HTR-8/SVneo (cell line): ENCODE measurements at regions not wholly inside any gene's neighbourhood (a gene's known extent, or its start where the extent isn't known, plus 50 kb on each side); places are given as distances from the start of the nearest gene placed in this dataset.
"Not testable (repeated sequence)": the region's sequence is repeated elsewhere in the genome, so short reads cannot be mapped to it uniquely, and the experiment has no call there.

ENCODE experiments used
- DNase-seq: peaks from one replicate; pipeline ENCODE4 v3.0.0; 2011; ENCODE audit warnings: low spot score, mixed read lengths; ENCODE audit not compliant: insufficient read length
- FAIRE-seq: peaks from 2 replicates; lab custom pipeline; 2011; peaks lifted over from hg19 to GRCh38; lab: Jason Lieb, UNC

- DNase-seq, FAIRE-seq: not testable (repeated sequence)
Measured at GRCh38 chr3:164401440-164401839, 676.9 kb downstream of the SI start.

- FAIRE-seq, result no peak
Measured at GRCh38 chr3:164397462-164397861, 680.8 kb downstream of the SI start.

GRCh38 chr3:164393171-164393570 is 685.1 kb downstream of the SI start:
- DNase-seq, result no peak
- no peak for FAIRE-seq

More at GRCh38 chr3:164397462-164397861, 680.8 kb downstream of the SI start:
- no peak for DNase-seq

DNA sequence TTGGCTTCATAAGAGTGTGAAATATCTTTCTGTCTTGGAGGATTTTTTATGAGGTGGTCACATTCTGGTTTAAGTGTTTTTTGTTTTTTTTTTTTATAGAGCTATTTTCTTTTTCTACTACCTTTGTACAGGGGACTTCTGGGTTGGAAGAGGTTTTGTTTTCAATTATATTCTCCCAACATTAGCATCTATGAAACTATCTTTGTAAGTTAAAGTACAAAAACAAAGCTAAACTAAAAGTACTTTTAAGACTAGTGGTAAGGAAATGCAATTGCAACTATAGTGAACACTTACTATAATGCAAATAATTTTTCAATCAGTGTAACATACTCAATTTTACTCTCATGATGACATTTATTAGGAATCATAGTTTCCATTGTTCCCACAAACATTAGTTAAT is 688.2 kb downstream of the SI start:
- DNase-seq (no peak), FAIRE-seq (no peak)

GRCh38 chr3:164387236-164387635 is 691.1 kb downstream of the SI start:
- DNase-seq (no peak), FAIRE-seq (no peak)

DNA sequence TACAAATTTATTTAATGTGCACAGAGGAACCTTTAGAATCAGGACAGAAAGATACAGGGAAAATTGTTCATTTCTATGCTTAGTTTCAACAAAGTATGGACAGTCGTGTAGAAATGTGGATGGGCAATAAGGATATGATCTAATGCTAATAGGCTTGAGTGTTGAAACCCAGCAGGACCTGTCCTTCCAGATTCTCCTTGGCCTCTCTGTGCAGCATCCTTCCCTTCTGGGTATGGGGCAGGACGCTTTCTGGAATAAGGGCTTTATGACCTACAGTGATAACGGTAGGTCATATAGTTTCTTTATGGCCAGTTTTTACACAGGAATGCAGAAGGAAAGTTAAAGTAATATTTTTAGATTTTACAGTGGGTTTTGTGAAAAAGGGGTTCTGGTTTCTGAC is 698.1 kb downstream of the SI start:
- no peak for DNase-seq
- FAIRE-seq, result no peak

DNA sequence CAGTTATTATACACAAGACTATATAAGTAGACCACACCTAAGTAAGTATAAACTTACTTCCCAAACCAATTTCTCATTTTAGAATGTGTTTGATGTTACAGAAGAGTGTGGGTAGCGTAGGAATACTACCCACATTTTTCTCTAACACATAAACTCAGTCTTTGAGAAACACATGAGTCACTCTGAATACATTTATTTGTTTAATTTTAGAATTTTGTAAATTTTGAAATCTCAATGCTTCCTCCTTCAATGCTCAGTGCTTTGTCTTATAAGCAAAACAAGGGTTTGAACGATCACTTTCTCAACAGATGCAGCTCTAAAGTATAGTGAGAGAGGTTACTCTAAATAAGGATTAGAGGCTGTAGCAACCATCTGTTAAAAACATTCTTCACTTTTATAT is 700.8 kb downstream of the SI start:
- DNase-seq (no peak), FAIRE-seq (no peak)

- FAIRE-seq (no peak), DNase-seq (no peak)
Measured at GRCh38 chr3:164375995-164376394, 702.3 kb downstream of the SI start.

- DNase-seq (no peak), FAIRE-seq (no peak)
Measured at GRCh38 chr3:164375538-164375937, 702.8 kb downstream of the SI start.

DNA sequence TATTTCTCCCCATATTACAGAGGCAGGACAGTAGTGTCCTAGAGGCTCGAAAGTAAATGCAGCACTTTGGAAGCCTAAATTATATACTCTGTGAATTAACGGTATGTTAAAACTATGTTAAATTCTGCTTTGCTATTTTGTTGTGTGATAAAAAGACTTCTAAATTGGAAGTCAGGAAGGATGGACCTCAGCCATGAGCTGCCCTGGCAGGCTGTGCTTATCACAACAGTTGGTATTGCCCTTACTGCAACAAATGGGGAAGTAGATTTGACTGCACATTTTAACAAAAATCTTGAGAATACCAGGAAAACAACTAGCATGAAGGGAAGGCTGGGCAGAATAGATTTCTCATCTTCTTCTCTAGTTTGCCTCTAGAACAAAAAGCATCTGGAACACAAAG is 706.6 kb downstream of the SI start:
- DNase-seq (no peak), FAIRE-seq (no peak)

- FAIRE-seq (no peak), DNase-seq (no peak)
Measured at GRCh38 chr3:164370970-164371369, 707.3 kb downstream of the SI start.

GRCh38 chr3:164365242-164365641 is 713.1 kb downstream of the SI start:
- no peak for DNase-seq
- FAIRE-seq, result no peak

GRCh38 chr3:164364111-164364510 is 714.2 kb downstream of the SI start:
- FAIRE-seq (no peak), DNase-seq (no peak)

DNA sequence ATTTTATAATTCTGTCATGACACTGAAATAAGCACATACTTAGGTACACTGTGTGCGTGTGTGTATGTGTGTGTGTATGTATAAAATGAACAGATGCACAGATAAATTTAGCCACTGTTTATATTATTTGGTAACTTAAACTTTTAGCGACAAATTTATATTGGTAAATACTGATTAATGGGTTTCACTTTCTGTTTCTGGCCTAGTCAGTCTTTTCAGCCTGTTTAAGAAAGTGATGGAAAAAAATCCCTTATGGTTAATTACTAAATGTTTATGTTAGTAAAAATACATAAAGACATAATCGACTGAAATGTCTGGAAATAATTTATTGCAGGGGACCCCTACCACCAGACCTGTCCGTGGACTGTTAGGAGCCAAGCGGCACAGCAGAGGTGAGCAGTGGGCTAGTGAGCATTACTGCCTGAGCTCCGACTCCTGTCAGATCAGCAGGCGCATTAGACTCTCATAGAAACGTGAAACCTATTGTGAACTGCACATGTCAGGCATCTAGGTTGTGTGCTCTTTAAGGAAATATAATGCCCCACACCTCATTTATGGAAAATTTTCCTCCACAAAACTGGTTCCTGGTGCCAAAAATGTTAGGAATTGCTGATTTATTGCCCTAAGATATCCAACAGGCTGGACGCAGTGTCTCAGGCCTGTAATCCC is 717.4 kb downstream of the SI start:
- FAIRE-seq, result no peak
- DNase-seq, result no peak

GRCh38 chr3:164360078-164360578 is 718.2 kb downstream of the SI start:
- FAIRE-seq, result no peak

DNA sequence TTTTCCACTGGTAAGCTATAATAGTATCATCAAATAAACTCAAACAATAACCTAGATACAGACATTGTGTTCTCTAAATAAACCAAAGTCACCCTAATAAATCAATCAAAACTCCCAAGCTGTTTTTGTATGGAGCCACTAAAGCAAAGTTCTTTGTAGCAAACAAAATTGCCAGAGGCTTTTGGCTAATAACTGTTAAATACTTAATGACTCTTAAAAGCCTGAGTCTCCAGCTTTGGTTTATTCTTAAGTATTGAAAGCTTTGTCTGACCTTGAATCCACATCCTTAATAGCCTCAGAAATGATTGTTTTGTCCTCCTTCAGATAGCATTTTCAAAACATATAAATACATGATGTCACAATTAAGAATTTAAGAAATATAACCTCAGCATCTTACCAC is 725.3 kb downstream of the SI start:
- FAIRE-seq (no peak), DNase-seq (no peak)

More at GRCh38 chr3:164360078-164360578, 718.2 kb downstream of the SI start:
- no peak for DNase-seq

GRCh38 chr3:164351131-164351530 is 727.2 kb downstream of the SI start:
- DNase-seq (no peak), FAIRE-seq (no peak)

- DNase-seq, FAIRE-seq: not testable (repeated sequence)
Measured at GRCh38 chr3:164342206-164342605, 736.1 kb downstream of the SI start.

DNA sequence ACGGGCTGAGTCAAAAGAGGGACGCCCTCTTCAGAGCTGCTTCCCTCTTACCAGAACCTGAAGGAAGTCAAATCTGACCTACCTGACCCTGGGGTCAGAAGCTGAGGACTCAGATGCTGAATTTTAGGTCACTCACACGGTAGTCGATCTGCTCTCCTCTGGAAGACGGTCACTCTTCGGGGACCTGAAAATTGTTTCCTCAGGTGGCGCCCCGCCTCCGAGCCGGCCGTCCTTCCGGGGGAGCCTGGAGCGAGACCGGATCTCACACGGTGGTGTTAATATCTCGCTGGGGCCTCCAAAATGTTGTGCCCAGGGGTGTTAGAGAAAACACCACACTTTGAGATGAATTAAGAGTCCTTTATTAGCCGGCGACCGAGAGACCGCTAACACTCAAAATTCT is 737.2 kb downstream of the SI start:
- FAIRE-seq (no peak), DNase-seq (no peak)

- no peak for DNase-seq
- FAIRE-seq, result no peak
Measured at GRCh38 chr3:164340273-164340672, 738.0 kb downstream of the SI start.

GRCh38 chr3:164332831-164333802 is 745.2 kb downstream of the SI start:
- FAIRE-seq, result no peak
- DNase-seq, result no peak
